CD4-positive, alpha-beta T cell treated with Interleukin-1 beta for 1 hour (primary cell): ENCODE measurements at regions not wholly inside any gene's neighbourhood (a gene's known extent, or its start where the extent isn't known, plus 50 kb on each side); places are given as distances from the start of the nearest gene placed in this dataset.
"Not testable (repeated sequence)": the region's sequence is repeated elsewhere in the genome, so short reads cannot be mapped to it uniquely, and the experiment has no call there.

Experiments used
- DNase-seq, 2 donors: peaks; one replicate each; pipeline ENCODE4 v3.0.0-alpha.2; 2020 to 2022

DNA sequence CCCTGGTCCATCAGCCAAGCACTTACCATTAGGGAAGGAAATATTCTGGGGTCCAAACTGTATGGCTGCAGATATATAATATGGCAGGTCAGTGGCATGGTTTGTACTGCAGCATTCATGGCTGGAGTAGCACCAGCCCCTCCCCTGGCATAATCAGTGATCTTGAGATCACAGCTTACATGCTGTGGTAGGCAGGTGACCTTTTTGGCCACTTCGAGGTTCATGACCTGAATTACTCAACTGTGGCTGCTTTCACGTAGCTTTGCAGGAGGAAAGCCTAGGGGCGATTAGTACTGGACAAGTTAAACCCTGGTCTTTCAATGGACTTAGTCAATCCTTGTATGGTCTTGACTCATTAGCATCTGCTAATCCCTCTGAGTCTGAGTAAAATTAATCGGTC, 169.8 kb downstream of the SPRY2 start:
- DNase-seq: no peak

- DNase-seq: peak; percentile 6 to 10
Measured at GRCh38 chr13:80168089-80168850, 172.7 kb downstream of the SPRY2 start.

- DNase-seq: no peak
Measured at GRCh38 chr13:80166352-80166751, 174.6 kb downstream of the SPRY2 start.

DNA sequence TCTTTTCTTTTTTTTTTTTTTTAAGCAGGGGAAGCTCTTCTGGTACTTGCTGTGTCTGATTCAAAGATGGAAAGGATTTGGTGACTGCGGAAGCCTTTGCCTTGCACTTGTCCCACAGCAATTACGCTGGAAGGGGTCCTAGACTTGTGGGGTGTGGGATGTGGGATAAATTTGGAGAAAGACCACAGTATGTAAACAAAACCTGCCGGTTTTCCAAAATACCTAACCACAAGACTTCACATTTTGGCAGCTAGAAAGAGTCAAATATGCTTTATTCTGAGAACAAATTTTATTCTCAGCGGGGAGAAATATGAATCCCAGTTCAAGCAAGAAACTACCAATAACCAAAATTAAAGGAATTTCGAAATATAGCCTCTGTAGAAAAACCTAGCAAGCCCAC, 176.5 kb downstream of the SPRY2 start:
- no peak for DNase-seq

DNA sequence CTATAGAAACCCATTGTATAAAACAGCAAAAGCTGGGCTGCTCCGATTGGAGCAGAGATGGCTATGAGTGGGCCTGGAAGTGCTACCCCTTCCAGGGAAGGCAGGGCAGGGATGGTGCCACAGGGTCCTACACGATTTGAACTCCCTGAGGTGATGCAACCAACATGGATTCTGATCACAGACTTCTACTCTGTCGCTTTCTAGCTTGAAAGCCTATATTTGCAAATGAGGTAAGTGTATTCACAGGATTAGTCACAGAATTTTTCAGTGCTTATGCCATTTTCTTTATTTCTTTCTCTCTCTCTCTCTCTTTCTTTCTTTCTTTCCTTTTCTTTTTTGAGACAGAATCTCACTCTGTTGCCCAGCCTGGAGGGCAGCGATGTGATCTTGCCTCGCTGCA, 179.0 kb downstream of the SPRY2 start:
- no peak for DNase-seq

GRCh38 chr13:80161219-80161618, 179.7 kb downstream of the SPRY2 start:
- DNase-seq: no peak

DNA sequence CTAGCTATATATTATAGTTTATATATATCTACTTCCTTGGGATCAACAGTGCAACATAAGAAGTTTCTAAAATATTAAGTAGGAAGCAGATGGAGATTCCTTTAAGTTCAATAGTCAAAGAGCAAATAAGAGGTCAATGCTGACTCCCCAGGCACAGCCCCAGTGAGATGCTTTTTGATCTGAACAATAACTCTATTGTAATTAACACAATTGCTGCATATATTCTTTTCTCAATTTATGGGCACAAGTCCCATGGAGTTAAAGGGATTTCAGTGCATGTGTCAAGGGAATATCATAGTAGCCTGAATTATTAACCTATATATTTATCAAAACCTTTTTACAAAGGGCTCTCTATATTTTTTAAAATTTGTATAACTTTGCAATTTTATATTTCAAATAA, 180.8 kb downstream of the SPRY2 start:
- DNase-seq: no peak

DNA sequence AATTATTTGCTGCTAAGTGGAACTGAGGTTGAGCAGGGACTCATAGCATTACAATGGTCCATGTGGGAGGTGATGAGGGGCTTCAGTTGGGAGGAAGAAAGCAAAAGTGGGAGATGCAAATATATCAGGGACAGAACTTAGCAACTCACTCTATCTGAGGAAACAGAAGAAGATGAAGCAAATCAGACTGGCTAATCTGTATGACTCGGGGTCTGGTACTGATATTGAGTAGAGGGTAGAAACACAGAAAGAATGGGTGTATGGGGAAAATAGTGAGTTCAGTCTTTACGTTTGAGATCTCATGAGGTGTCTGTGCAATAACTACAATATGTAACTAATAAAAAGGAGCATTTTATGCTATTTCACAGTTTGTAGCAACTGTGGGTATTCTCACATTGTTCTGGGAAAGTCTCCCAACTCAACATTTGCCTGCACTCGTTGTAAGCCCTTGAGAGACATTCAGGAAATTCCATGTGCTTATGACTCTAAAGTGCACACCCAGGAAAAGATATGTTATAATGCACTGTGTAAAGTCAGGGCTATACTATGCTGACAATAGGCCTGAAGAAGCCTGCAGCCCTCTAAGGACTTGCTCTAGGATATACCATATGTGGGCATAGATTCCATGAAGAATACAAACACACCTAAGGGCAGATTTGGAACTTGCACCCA, 183.5 kb downstream of the SPRY2 start:
- DNase-seq: no peak

- not testable (repeated sequence) for DNase-seq
Measured at GRCh38 chr13:80152142-80152541, 188.8 kb downstream of the SPRY2 start.

GRCh38 chr13:80151016-80151415, 189.9 kb downstream of the SPRY2 start:
- no peak for DNase-seq

DNA sequence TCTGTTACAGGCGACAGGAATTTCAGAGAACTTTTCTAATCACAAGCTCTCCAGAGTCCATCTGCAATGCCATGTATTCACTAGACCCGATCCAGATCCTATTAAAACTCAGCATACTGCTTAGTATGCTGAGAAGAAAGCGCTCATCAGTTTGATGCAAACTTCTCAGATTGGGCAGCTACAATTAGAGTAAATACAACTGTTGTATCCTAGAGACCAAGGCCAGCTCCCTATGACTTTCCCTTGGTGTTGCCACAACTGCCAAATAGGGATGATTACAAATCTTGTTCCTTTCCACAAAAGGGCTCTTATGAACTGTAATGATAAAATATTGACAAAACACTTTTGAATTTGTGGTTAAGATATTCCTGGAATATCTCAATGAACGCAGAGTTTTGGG, 191.2 kb downstream of the SPRY2 start:
- DNase-seq: no peak

DNA sequence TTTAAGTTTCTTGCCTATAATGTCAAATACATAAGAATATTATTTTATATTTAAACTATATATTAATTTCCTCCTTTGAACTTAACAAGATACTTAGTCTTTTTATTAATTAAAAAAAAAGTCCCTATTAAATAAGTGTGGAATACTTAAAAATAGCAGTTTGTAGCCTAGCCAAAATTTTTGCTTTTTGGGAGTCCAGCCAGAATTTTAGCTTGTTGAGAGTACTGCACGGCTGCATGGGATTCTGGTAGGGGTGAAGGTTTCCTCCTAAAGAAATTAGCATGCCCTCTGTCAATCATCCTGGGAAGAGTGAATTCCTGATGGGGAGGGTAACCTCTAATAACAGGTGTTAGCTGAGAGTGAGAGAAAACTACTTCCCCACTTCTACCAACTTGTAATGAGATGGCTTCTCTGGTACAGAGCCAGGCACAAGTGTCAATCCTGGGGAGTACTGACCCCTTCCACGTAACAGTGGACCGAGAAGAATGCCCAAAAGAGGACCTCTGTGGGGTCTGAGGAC, 195.7 kb downstream of the SPRY2 start:
- DNase-seq: no peak

DNA sequence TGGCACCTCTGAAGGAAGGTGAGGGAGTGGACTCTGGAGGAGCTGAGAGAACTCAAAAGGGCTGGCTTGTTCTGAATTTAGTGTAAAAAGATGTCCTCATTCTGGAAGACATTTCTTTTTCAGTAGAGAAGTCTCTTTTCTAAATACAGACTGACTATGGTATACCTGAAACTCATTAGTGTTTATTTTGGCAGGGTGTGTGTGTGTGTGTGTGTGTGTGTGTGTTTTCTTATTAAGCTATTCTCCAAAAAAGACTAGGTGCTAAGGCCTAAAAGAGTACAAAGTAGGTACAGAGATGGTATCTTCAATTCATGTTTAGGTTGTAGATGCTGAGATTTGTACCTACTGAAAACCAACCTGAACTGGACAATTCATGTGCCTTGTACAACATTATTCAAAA, 196.4 kb downstream of the SPRY2 start:
- no peak for DNase-seq

DNA sequence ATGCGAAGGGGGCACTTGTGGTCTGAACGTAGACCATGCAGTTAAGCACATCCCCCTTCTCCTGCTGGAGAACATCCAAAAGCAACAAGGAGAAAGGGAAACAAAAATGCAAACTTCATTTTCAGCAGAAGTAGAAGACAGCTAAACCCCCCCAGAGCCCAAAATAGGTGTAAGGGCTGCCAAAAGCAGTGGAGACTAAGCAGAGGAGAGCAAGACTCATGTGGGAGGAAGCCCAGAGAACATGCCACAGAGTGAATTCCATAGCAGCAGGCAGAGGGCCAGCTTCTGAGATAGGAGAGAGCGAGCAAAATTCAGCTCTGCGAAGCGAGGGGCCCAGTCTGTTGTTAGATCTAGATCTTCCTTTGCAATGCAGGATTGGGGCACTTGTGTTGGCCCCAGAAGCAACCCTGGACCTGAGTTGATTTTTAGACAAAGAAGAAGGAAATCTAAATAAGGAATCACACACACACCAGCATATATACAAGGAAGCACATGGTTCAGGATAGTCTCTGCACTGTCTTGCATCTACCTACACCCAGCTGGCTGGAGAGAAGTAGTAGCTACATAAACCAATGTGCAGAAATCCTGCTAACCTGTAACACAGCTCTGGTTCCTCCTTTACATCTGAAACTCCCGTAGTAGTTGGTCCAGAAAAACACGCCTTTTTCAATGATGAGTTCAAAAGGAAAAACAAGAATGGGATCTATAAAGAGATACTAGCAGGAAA, 199.6 kb downstream of the SPRY2 start:
- DNase-seq: no peak

DNA sequence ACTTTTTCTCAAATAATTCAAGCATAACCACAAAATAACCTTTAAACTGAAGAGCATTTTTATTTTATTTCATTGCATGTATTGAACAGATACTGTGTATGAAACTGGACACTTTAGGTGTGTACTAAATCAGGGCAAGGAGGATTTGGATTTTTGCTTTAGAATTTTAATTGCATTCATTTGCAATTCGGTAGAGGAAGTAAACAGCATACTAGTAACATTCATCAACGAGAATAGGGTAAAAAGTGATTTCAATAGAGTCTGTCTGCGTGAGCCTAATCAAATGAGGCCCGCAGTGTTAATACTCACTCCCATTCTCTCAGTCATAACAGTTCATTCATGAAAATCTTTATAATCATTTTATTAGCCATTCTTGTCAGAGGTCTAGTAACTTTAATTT, 200.2 kb downstream of the SPRY2 start:
- no peak for DNase-seq

DNA sequence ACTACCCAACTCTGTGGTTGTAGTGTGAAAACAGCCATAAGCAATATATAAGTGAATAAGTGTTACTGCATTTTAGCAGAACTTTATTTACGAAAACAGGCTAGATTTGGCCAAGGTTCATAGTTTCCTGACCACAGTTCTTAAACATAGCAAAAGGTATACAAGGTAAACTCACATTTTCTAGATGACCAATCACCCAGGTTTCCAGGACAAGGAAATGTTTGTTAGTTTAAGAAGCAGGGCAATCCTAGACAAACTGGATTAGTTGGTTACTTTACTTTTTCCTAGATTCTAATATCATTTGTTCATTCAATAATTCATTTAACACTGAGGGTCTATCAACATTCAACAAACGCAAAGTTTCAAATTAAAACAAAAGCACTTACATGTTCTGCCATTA, 201.7 kb downstream of the SPRY2 start:
- DNase-seq: no peak

DNA sequence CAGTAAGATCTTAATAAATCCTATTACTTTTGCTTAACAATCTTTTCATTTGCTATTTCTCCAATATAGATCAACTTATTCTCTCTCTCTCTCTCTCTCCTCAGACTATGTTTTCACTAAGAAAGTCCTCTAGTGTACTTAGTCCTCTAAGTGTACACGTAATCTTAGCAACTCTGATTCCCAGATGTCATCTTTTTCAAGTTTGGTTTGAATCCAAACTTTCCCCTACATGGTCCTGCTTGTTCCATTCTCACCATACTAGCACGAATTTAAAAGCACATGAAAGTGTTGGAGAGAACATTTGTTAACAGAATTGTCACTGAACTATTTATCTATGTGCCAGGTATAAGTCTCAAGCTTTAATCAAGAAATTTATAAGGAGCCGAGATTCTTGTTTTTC, 202.9 kb downstream of the SPRY2 start:
- no peak for DNase-seq

DNA sequence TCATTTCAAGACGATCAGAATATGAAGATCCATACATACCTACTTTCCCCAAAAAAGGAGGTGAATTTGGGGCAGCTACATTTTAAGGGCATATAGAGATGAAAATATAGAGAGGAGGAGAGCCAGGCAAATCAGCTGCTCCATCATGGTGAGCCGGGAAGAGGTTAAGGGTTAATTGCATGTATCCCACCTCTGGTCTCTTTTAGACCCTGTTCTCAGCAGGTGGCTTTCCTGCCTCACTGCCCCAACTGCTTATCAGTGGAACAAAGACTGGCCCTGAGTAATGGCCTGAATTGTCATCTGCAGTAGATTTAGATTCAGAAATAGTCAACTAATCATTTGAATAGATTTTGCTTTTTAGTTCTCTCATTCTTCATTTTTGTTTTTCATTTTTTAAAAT, 206.6 kb downstream of the SPRY2 start:
- DNase-seq: no peak

- no peak for DNase-seq
Measured at GRCh38 chr13:80133631-80134261, 207.2 kb downstream of the SPRY2 start.

DNA sequence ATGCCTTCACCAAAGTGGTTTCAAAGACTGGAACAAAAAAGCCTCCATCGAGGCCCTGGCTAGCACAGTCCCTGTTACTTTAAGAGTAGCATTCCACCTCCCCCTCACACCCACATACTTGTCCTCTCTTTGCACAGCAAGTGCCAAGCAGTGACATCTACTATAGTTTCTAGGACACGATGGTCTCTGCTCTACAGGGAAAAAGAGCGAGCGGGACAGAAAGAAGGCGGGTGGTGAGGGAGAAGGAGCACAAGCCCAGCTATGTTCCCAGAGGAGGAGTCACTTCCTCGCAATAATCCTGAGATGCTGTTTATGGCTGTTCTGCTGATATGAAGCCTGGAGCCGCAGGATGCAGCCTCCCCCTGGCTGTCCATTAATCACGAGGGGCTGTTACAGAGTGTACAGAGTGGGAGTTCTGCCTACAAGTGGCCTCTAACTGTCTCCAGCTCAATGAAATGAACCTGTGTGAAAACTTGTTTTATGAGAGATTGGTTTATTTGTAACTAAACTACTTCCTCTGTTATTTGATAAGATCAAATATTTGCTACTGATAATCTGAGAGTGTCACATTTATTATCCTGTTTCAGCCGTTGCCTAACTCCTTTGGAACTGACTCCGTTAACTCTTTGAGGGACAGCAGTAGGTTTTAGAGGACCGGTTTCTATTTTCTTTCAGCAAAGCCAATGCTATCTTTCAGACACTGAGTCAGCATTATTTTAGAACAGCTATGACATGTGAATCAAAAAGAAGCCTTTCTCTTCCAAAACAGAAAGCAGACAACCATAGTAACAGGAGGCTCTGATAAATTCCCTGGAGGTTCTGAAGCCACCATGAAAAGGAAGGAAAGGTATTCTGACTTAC, 208.0 kb downstream of the SPRY2 start:
- no peak for DNase-seq

GRCh38 chr13:80131204-80131603, 209.7 kb downstream of the SPRY2 start:
- DNase-seq: no peak

DNA sequence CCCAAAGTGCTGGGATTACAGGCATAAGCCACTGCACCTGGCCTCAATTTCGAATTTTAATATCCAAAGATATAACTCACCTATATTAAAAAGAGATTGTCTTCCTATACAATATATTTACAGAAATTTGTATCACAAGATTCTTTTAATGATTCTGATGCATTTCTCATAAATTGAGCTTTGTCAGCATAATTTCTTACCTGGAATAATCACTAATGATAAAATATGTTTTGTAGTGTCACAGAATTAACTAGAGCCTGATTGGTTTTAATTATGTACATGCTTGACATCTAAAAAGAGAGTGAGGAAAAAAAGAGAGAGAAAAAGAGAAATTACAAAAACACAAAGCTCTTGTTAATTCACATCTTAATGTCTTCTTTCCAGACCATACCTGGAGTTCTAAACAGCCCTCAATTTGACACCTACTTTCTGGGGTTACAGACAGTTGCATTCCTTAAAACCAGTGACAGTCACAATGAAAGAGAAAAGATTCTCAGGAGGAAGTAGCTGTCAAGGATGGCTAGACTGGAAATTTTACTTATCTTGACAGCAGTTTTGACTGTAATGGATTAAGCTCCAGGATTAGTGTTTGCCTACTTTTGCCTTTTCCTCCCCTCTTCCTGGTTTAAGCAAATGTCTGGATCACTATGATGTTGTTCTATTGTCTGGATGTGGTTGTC, 214.4 kb downstream of the SPRY2 start:
- no peak for DNase-seq
